LNCaP clone FGC (cell line): ENCODE measurements at regions not wholly inside any gene's neighbourhood (a gene's known extent, or its start where the extent isn't known, plus 50 kb on each side); places are given as distances from the start of the nearest gene placed in this dataset.

Source experiments
- DNase-seq: peaks from one replicate; pipeline ENCODE4 v3.0.0-alpha.2; 2011; ENCODE audit warnings: low read depth
- H3K4me3 ChIP-seq: 2 replicates; pipeline ENCODE4 v1.5.1; 2011; ENCODE audit warnings: mild to moderate bottlenecking, low read depth, low read length, control low read depth
- CTCF ChIP-seq: IDR thresholded peaks from 2 replicates; pipeline ENCODE4 v1.5.1; 2012; ENCODE audit warnings: mild to moderate bottlenecking; ENCODE audit not compliant: control insufficient read depth, insufficient read depth; ENCODE audit errors: extremely low read depth

GRCh38 chr4:14596904-14597303 lies 405.4 kb upstream of the CPEB2 start:
- H3K4me3 ChIP-seq: no peak overlapping the region
- no peak for DNase-seq
- no peak for TF ChIP-seq CTCF

- DNase-seq: no peak
- H3K4me3 ChIP-seq: no peak overlapping the region
- TF ChIP-seq CTCF: no peak
Observed at GRCh38 chr4:14602206-14602605, 400.1 kb upstream of the CPEB2 start.

- no peak for DNase-seq
- TF ChIP-seq CTCF: no peak
- H3K4me3 ChIP-seq: no peak overlapping the region
Observed at GRCh38 chr4:14607001-14607400, 395.3 kb upstream of the CPEB2 start.

- no peak for TF ChIP-seq CTCF
- DNase-seq: no peak
- no peak overlapping the region for H3K4me3 ChIP-seq
Observed at GRCh38 chr4:14607578-14607977, 394.7 kb upstream of the CPEB2 start.

GRCh38 chr4:14608630-14609029 lies 393.7 kb upstream of the CPEB2 start:
- no peak for TF ChIP-seq CTCF
- H3K4me3 ChIP-seq: no peak overlapping the region
- DNase-seq: no peak

- H3K4me3 ChIP-seq: no peak overlapping the region
- no peak for TF ChIP-seq CTCF
- no peak for DNase-seq
Observed at GRCh38 chr4:14614840-14615239, 387.4 kb upstream of the CPEB2 start.

- DNase-seq: no peak
- no peak for TF ChIP-seq CTCF
- no peak overlapping the region for H3K4me3 ChIP-seq
Observed at GRCh38 chr4:14615671-14616070, 386.6 kb upstream of the CPEB2 start.
